ENCODE measurements at regions not wholly inside any gene's neighbourhood (a gene's known extent, or its start where the extent isn't known, plus 50 kb on each side); places are given as distances from the start of the nearest gene placed in this dataset.

GRCh38 chr2:601387-601698 is 75.9 kb downstream of the TMEM18 start:
- TF ChIP-seq POLR2AphosphoS5 (IDR thresholded peaks at IDR 0.05; ENCODE audit: low read depth, low read length) (no peak), SIN3A (IDR thresholded peaks at IDR 0.05; ENCODE audit: borderline replicate concordance, insufficient read depth, low read length) (no peak), FOXP2 (optimal IDR thresholded peaks at IDR 0.05; ENCODE audit: borderline replicate concordance, extremely low read depth, extremely low read length, insufficient read depth) (no peak), REST (IDR thresholded peaks at IDR 0.05; ENCODE audit: insufficient read depth in 1 of 2, low read depth in 2 of 2, low read length in 2 of 2) (no peak)

Data from PFSK-1 (cell line).